GM12874 (cell line): ENCODE measurements at regions not wholly inside any gene's neighbourhood (a gene's known extent, or its start where the extent isn't known, plus 50 kb on each side); places are given as distances from the start of the nearest gene placed in this dataset.

Source experiments
- TF ChIP-seq, protein P1 (sequence below): IDR thresholded peaks from 2 replicates; pipeline ENCODE4 v1.5.1; 2011; ENCODE audit warnings: low read depth, mild to moderate bottlenecking, control low read depth, low read length, moderate library complexity; ENCODE audit not compliant: insufficient read depth

DNA sequence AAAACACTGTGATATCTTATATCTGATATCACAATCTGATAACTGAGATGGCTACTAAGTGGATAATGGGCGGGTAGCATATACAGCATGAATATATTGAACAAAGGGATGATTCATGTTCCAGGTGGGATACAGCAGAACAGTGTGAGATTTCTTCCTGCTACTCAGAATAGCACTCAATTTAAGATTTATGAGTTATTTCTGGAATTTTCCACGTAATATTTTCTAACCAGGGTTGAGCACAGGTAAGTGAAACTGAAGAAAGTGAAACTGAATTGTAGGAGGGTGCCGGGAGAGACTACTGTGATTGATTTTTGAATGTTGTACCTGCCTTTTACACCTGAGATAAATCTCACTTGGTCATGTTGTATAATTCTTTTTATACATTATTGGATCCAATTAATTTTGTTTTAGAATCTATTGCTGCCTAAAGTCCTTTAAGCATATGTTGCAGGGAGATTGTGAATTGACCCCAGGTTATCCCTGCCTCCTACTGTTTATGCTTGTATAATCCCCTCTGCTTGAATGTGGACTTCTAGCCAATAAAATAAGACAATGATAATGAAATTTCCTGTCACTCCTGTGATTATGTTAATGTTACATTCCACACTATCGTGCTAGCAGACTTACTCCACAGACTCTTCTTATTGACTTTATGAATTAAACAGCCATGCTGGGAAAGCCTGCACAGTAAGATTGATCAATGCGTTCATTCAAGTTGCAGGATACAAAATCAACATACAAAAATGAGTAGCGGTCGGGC is 67.6 kb upstream of the RBBP8 start:
- TF ChIP-seq, protein P1, sequence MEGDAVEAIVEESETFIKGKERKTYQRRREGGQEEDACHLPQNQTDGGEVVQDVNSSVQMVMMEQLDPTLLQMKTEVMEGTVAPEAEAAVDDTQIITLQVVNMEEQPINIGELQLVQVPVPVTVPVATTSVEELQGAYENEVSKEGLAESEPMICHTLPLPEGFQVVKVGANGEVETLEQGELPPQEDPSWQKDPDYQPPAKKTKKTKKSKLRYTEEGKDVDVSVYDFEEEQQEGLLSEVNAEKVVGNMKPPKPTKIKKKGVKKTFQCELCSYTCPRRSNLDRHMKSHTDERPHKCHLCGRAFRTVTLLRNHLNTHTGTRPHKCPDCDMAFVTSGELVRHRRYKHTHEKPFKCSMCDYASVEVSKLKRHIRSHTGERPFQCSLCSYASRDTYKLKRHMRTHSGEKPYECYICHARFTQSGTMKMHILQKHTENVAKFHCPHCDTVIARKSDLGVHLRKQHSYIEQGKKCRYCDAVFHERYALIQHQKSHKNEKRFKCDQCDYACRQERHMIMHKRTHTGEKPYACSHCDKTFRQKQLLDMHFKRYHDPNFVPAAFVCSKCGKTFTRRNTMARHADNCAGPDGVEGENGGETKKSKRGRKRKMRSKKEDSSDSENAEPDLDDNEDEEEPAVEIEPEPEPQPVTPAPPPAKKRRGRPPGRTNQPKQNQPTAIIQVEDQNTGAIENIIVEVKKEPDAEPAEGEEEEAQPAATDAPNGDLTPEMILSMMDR = no peak

DNA sequence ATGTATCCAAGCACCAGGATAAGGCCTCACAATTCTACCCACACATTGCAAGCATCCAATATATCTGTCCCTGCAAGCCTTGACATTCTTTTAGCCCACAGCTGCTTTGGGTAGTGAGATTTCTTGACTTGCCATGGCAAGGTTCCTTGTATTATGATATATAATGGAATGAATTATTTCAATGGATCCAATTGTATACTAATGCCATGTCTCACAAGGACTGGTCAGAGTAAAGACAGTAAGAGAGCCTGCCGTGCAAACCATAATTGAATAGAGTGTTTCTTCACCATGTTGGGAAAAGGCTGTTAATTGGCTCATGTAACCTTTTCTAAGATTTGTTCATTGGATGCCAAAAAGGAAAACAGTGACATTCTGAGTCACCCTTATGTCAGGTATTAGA is 64.3 kb upstream of the RBBP8 start:
- TF ChIP-seq, protein P1 = no peak

DNA sequence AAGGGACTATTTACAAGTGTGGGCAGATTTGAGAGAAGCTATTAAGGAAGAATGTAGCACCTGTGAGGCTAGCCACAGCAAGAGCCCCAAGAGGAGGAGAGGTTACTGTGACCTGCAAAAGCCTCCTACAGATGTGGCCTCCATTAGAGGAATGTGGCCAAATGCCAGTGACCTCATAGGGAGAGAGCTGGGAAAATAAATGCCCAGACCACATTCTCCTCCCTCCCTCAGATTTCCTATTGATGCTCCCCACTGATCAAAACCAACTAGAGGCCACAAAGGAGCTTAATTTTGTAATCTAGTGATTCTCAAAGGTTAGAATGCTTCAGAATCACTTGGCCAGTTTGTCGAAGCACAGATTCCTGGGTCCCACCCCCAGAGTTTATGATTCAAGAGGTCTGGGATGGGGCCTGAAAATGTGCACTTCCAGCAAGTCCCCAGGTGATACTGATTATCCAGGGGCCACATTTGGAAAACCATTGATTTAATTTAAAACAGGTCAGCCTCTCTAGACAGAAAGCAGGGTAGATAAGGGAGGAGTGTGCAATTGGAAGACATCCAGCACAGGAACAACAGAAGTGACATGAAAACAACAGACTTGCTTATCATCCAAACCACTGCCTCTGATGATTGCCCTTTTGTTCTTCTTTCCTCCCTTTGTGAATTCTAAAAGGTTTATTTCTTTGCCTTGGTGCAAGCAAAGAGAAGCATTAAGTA is 61.2 kb upstream of the RBBP8 start:
- TF ChIP-seq, protein P1 = no peak

DNA sequence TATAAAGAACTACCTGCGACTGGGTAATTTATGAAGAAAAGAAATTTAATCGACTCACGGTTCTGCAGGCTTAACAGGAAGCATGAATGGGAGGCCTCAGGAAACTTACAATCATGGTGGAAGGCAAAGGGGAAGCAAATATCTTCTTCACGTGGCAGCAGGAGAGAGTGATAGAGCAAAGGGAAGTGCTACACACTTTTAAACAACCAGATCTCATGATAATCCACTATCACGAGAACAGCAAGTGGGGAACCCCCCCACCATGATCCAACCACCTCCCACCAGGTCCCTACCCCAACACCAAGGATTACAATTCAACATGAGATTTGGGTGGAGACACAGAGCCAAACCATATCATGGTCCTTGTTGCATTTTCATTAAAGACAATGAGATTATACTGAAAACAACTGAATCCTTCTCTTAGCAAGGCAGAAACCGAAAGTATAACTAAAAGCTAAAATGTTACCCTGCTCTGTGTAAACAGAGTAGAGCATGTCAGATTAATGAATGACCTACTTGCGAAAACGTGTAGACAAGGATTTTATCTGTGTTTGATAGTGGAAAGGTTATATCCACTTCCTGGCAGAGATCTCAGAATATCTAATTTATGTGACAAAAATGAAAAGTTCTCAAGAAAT is 60.1 kb upstream of the RBBP8 start:
- TF ChIP-seq, protein P1 = no peak

DNA sequence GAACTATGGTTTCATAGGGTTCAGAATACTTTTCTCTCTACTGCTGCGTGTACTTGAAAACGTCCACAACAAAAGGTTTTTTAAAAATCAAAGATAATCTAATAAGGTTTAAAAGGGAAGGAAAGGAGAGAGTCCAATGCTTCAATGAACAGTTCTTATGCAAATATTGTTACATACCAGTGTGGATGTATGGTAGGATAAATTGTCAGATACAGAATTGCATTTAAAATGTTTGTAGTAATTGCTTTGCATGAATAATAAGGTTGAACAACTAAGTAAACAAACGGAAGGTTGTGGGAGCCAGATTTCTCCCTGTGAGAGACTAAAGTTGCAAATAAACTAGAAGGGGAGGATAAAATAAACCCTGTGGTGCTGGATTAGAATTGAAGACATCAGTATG is 53.8 kb upstream of the RBBP8 start:
- TF ChIP-seq, protein P1 = no peak

DNA sequence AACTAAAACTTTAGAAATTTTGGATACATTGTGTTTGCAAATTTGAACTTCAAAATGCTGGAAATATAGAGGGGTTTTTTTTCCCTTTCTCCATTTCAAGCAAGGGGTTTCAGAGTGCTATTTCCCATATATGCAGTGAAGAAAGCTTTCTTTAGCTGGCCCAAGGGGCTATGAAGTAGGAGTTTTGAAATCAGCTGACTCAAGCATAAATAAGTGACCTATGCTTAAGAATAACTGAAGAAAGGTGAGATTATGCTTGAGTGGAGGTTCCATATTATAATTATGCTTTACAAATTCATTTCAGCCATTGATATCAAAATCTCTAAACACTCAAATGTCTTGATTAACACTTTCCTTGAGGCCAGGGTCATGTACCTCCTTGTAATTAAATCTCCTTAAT is 51.0 kb upstream of the RBBP8 start:
- TF ChIP-seq, protein P1 = no peak

DNA sequence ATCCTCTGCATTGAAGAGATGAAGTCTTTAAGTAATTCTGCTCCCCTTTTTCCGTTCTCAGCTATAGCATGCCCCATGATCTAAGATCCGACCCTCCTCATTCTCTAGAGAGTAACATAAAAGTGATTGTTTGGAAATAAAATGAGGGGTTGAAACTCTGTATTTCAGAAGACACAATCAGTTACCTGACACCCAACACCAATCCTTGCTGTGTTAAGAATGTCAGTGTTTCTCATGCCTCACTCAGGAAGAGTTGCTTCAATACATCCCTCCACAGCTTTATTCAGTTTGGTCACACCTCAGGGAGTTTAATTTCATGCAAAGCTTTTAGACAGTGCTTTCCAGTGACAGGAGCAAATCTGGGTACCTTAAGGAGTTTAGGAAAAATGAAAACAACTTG is 49.9 kb upstream of the RBBP8 start:
- TF ChIP-seq, protein P1 = no peak
